ENCODE measurements at regions not wholly inside any gene's neighbourhood (a gene's known extent, or its start where the extent isn't known, plus 50 kb on each side); places are given as distances from the start of the nearest gene placed in this dataset.

- TF ChIP-seq, protein P1, sequence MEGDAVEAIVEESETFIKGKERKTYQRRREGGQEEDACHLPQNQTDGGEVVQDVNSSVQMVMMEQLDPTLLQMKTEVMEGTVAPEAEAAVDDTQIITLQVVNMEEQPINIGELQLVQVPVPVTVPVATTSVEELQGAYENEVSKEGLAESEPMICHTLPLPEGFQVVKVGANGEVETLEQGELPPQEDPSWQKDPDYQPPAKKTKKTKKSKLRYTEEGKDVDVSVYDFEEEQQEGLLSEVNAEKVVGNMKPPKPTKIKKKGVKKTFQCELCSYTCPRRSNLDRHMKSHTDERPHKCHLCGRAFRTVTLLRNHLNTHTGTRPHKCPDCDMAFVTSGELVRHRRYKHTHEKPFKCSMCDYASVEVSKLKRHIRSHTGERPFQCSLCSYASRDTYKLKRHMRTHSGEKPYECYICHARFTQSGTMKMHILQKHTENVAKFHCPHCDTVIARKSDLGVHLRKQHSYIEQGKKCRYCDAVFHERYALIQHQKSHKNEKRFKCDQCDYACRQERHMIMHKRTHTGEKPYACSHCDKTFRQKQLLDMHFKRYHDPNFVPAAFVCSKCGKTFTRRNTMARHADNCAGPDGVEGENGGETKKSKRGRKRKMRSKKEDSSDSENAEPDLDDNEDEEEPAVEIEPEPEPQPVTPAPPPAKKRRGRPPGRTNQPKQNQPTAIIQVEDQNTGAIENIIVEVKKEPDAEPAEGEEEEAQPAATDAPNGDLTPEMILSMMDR (IDR thresholded peaks at IDR 0.05; ENCODE audit: insufficient read depth, missing control alignments), result no peak
- no peak for DNase-seq (ENCODE audit: insufficient read length, low spot score)
- no peak for FAIRE-seq
Measured at GRCh38 chr9:24118190-24118589, 292.1 kb upstream of the ELAVL2 start.

DNA sequence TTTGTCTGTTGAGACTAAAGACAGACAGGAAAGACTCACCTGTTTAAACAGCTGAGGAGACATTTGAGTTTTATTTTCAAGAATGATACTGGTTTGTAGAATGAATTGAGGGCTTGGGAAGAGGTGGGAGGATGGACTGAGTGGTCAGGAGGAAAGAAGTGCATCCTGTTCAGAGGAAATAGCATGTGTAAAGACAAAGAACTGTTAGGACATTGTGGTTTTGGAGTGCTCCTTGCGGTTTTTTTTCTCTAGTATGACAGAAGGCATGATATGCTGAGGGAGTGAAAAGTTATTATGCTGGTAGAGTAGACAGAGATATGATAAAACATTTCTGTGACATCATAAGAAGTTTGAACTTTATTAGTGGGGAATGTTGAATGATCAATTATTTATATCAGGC, 270.7 kb upstream of the ELAVL2 start:
- DNase-seq (ENCODE audit: insufficient read length, low spot score) (no peak), FAIRE-seq (no peak)
- TF ChIP-seq, protein P1 (IDR thresholded peaks at IDR 0.05; ENCODE audit: insufficient read depth, missing control alignments), result no peak

- DNase-seq (ENCODE audit: insufficient read length, low spot score) (no peak), FAIRE-seq (no peak)
- TF ChIP-seq, protein P1 (IDR thresholded peaks at IDR 0.05; ENCODE audit: insufficient read depth, missing control alignments), result no peak
Measured at GRCh38 chr9:24095246-24095645, 269.2 kb upstream of the ELAVL2 start.

GRCh38 chr9:24090566-24090965, 264.5 kb upstream of the ELAVL2 start:
- DNase-seq (ENCODE audit: insufficient read length, low spot score) (no peak), FAIRE-seq (no peak)

DNA sequence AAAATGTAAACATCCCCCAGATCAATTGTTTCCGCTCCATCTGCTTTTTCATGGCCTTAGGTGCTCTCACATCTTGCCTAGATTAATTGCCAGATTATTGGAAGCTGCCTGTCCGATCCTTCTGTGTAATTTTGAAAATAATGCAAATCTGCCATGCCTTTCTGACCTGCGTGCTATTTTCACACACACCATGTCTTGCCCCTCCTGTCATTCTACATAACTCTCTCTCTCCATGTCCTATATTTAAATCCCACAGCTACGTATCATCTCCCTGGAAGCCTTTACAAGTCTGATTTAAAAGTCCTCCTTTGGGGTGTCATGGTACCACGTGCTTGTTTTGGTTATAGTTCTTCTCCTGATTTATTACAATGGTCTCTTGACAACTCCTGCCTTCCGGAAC, 247.6 kb upstream of the ELAVL2 start:
- no peak for FAIRE-seq
- no peak for DNase-seq (ENCODE audit: insufficient read length, low spot score)
- TF ChIP-seq, protein P1 (IDR thresholded peaks at IDR 0.05; ENCODE audit: insufficient read depth, missing control alignments), result no peak

More at GRCh38 chr9:24090566-24090965, 264.5 kb upstream of the ELAVL2 start:
- TF ChIP-seq, protein P1 (IDR thresholded peaks at IDR 0.05; ENCODE audit: insufficient read depth, missing control alignments), result no peak

DNA sequence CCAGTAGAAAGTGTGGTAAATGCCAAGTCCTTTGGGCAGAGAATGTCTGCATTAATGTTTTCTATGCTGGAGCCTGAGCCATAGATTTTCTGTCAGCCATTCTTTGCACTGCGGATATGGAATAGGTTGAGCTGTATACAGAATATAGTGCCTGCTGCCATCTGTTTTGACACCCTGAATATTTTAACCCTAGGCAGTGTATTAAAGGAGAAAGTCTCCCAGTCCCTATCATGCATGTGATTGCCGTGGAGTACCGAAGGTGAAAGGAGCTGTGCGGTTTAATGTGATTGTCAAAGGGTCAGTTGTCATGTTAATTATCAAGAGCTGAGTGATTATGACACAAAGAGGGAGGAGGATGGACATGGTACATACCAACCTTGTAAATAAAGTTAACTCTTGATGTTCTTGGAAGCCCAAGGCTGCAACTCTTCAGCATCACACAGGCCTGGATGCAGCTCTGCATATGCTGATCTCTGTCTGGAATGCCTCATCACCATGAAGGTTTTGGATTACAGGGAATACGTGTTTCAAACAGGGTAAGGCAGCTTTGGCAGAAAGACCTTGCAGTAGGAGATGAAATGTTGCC, 247.1 kb upstream of the ELAVL2 start:
- TF ChIP-seq, protein P1 (IDR thresholded peaks at IDR 0.05; ENCODE audit: insufficient read depth, missing control alignments), result no peak
- no peak for DNase-seq (ENCODE audit: insufficient read length, low spot score)
- FAIRE-seq, result no peak

DNA sequence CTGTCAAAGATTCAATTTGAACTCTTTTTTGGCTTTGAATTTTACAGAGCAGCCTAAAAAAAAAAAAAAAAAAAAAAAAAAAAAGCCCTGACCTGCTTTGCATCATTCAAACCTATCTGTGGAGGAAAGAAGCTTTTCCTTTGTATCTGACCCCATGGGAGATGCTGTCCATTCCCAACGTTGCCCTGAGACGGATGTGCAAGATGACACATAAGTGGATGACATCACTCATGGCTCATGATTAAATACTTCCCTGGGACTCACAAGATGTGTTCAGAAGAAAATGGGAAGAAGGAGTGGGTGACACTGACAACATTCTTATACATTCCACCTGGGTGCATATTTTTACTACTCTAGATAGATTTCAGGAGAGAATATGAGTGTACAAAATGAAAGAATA, 245.7 kb upstream of the ELAVL2 start:
- no peak for FAIRE-seq
- no peak for DNase-seq (ENCODE audit: insufficient read length, low spot score)
- TF ChIP-seq, protein P1 (IDR thresholded peaks at IDR 0.05; ENCODE audit: insufficient read depth, missing control alignments), result no peak
